Progenitor cell of endocrine pancreas (in vitro differentiated cells): ENCODE measurements at regions not wholly inside any gene's neighbourhood (a gene's known extent, or its start where the extent isn't known, plus 50 kb on each side); places are given as distances from the start of the nearest gene placed in this dataset.

Source experiments
- DNase-seq: peaks from one replicate; pipeline ENCODE4 v3.0.0; 2021; ENCODE audit warnings: low spot score; ENCODE audit not compliant: unreplicated experiment
- H3K27ac Mint-ChIP-seq: 2 replicates; pipeline ENCODE4 v1.8.0; 2021; ENCODE audit warnings: mild to moderate bottlenecking, moderate library complexity, mixed read lengths
- H3K27me3 Mint-ChIP-seq: 2 replicates; pipeline ENCODE4 v1.8.0; 2021; ENCODE audit warnings: mixed read lengths
- H3K36me3 Mint-ChIP-seq: 2 replicates; pipeline ENCODE4 v1.8.0; 2022; ENCODE audit warnings: mixed read lengths; ENCODE audit not compliant: insufficient read depth
- H3K4me1 Mint-ChIP-seq: 2 replicates; pipeline ENCODE4 v1.8.0; 2021; ENCODE audit warnings: low read depth, mixed read lengths
- H3K4me3 Mint-ChIP-seq: 2 replicates; pipeline ENCODE4 v1.8.0; 2021; ENCODE audit warnings: low read depth, mild to moderate bottlenecking, moderate library complexity, mixed read lengths
- H3K9me3 Mint-ChIP-seq: 2 replicates; pipeline ENCODE4 v1.8.0; 2021; ENCODE audit warnings: low read depth, mixed read lengths
- TF ChIP-seq, protein P1 (sequence below): fragments of 200-600 bp; sonication (generic); IDR thresholded peaks from one replicate; pipeline ENCODE4 v1.5.0; 2021; ENCODE audit warnings: antibody characterized with exemption, mild to moderate bottlenecking; ENCODE audit not compliant: unreplicated experiment

GRCh38 chr7:134029-134428, 58.3 kb upstream of the FAM20C start:
- H3K4me3 Mint-ChIP-seq, result no peak overlapping the region
- no peak for DNase-seq
- no peak overlapping the region for H3K27ac Mint-ChIP-seq
- no peaks in the 10 kb centered on the region for H3K9me3 Mint-ChIP-seq
- no peaks in the 10 kb centered on the region for H3K4me1 Mint-ChIP-seq
- H3K36me3 Mint-ChIP-seq, result no peaks in the 10 kb centered on the region
- peaks cover 24% of the 10 kb centered on the region for H3K27me3 Mint-ChIP-seq
- TF ChIP-seq, protein P1, sequence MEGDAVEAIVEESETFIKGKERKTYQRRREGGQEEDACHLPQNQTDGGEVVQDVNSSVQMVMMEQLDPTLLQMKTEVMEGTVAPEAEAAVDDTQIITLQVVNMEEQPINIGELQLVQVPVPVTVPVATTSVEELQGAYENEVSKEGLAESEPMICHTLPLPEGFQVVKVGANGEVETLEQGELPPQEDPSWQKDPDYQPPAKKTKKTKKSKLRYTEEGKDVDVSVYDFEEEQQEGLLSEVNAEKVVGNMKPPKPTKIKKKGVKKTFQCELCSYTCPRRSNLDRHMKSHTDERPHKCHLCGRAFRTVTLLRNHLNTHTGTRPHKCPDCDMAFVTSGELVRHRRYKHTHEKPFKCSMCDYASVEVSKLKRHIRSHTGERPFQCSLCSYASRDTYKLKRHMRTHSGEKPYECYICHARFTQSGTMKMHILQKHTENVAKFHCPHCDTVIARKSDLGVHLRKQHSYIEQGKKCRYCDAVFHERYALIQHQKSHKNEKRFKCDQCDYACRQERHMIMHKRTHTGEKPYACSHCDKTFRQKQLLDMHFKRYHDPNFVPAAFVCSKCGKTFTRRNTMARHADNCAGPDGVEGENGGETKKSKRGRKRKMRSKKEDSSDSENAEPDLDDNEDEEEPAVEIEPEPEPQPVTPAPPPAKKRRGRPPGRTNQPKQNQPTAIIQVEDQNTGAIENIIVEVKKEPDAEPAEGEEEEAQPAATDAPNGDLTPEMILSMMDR, result no peak

DNA sequence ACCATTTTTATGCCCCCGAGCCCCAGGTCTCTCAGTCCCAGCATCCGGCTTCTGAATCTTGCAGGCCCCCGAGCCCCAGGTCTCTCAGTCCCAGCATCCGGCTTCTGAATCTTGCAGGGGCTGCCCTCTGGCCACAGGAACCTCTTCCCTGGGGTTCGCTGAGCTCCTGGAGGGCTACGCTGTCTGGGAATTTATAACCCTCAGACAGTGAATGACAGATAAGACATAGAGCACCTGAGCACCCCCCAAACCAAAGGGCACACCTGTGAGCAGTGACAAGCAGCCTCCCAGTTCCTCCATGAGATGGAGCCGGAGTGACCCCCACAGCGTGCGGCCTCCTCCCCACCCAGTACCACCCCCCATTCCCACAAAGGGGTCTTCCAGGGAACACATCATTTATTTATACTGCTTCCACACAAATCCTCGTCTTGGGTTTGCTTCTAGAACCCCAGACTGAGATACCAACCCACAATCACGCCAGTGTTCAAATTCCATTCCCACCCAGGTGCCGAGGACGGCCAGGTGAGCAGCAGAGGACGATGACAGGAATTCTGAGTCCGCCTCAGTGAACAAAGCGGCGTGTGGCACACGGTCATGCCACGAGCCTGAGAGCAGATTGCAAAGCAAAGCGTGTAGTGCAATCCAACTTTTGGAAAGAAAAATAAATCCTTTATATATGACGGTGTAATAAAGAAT, 57.7 kb upstream of the FAM20C start:
- Mint-ChIP-seq H3K27me3 (peaks cover 21% of the 10 kb centered on the region), H3K4me3 (no peak overlapping the region), H3K4me1 (no peaks in the 10 kb centered on the region), H3K36me3 (no peaks in the 10 kb centered on the region), H3K9me3 (no peaks in the 10 kb centered on the region), H3K27ac (no peak overlapping the region)
- TF ChIP-seq, protein P1, result no peak
- no peak for DNase-seq

GRCh38 chr7:135257-135653, 57.1 kb upstream of the FAM20C start:
- TF ChIP-seq, protein P1, result no peak
- Mint-ChIP-seq H3K27ac (no peak overlapping the region), H3K36me3 (no peaks in the 10 kb centered on the region), H3K4me3 (no peak overlapping the region), H3K9me3 (no peaks in the 10 kb centered on the region), H3K27me3 (peaks cover 21% of the 10 kb centered on the region), H3K4me1 (no peaks in the 10 kb centered on the region)
- no peak for DNase-seq

DNA sequence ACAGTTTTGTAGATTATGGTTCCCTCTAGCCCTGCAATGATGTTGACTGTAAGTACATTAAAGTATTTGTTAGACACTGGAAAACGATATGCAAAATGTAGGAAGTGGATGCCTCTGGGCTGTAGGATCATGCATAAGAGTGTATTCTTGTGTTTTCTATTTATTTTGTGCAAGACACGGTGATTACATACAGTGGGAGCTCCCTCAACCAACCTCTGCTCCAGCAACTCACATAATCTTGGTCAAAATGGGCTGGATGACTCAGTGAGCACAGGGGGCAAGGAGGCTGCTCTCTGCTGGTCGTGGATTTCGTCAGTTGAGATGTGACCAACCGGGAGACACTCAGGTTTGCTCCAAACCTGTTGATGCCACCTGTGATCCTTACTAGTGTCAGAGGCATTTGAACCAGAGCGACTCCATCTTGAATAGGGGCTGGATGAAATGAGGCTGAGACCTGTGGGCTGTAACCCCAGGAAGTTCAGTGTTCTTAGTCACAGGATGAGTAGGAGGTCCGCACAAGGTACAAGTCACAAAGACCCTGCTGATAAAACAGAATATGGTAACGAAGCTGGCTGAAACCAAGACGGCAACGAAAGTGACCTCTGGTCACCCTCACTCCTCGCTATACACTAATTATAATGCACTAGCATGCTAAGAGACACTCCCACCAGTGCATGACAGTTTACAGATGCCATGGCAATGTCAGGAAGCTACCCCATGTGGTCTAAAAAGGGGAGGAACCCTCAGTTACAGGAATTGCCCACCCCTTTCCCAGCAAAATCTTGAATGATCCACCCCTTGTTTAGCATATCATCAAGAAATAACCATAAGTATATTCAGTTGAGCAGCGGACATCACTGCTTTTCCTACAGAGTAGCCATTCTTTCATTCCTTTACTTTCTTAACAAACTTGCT, 56.4 kb upstream of the FAM20C start:
- DNase-seq, result no peak
- Mint-ChIP-seq H3K27me3 (peaks cover 22% of the 10 kb centered on the region), H3K4me1 (no peaks in the 10 kb centered on the region), H3K27ac (no peak overlapping the region), H3K4me3 (no peak overlapping the region), H3K36me3 (no peaks in the 10 kb centered on the region), H3K9me3 (no peaks in the 10 kb centered on the region)
- TF ChIP-seq, protein P1, result no peak

DNA sequence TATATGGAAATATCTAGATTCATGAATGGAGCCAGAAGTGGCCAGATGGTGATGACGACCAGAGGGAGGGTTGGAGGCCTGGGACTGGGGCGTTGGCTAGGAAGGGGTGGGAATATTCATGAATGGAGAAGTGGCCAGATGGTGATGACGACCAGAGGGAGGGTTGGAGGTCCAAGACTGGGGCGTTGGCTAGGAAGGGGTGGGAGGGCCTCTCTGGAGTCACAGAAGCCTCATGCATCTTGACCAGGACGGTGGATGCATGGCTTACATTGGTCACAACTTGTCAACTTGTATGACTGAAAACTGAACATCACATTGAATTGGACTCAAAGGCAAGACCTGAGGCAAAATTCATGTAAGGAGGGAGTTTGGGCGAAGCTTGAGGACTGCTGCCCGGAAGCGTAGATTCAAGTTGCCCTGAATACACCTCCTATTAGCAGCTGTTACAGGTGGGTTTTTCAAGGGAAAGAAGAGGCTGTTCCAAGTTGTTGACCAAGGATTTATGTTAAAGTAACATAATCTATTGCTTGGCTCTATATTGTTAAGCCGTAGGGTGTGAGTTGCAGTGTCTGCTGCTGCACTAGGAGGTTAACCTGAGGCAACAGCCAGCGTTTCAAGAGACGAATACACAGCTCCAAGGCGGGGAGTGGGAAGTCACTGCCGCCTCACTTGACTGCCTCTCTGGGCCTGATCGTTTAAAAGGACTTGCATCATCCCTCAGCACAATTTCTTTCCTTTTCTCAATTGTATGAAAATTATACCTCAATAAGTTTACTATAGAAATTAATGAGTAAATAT, 55.1 kb upstream of the FAM20C start:
- Mint-ChIP-seq H3K4me3 (no peak overlapping the region), H3K27ac (no peak overlapping the region), H3K27me3 (peaks cover 25% of the 10 kb centered on the region), H3K9me3 (no peaks in the 10 kb centered on the region), H3K4me1 (peaks cover 3% of the 10 kb centered on the region), H3K36me3 (no peaks in the 10 kb centered on the region)
- DNase-seq, result no peak
- TF ChIP-seq, protein P1, result no peak
